ENCODE measurements at regions not wholly inside any gene's neighbourhood (a gene's known extent, or its start where the extent isn't known, plus 50 kb on each side); places are given as distances from the start of the nearest gene placed in this dataset.

GRCh38 chr20:24108581-24108980 lies 120.0 kb upstream of the GGTLC1 start:
- DNase-seq (ENCODE audit: low read depth): no peak
- no peak overlapping the region for H3K4me3 ChIP-seq (ENCODE audit: low read depth, low read length)
- TF ChIP-seq CTCF (IDR thresholded peaks at IDR 0.05; ENCODE audit: insufficient read depth, low read depth, low read length): no peak

- DNase-seq (ENCODE audit: low read depth): no peak
- H3K4me3 ChIP-seq (ENCODE audit: low read depth, low read length): no peak overlapping the region
- TF ChIP-seq CTCF (IDR thresholded peaks at IDR 0.05; ENCODE audit: insufficient read depth, low read depth, low read length): no peak
Observed at GRCh38 chr20:24106801-24107445, 118.3 kb upstream of the GGTLC1 start.

DNA sequence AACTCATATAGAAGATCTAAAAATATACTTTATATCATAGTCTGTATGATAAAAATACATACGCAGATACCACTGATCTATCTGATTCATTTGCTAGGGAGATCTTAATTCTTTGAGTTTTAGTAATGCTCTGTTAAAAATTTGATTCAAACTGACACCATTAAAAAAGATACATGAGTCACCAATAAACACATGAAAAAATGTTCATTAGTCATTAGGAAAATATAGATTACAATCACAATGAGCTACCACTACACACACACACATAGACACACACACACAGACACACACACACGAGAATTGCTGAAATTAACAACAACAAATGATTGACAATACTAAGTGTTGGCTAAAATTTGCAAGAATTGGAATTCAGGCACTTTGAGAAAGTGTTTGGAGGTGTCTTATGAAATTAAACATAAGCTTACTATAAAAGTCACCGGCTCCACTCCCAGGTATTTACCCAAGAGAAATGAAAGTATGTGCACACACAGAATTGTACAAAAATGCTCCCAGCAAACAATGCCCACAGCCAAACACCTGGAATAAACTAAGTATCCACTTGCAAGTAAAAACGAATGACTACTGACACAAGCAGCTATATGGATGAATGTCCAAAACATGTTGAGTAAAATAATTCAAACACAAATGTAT lies 117.7 kb upstream of the GGTLC1 start:
- DNase-seq (ENCODE audit: low read depth): no peak
- no peak for TF ChIP-seq CTCF (IDR thresholded peaks at IDR 0.05; ENCODE audit: insufficient read depth, low read depth, low read length)
- no peak overlapping the region for H3K4me3 ChIP-seq (ENCODE audit: low read depth, low read length)

DNA sequence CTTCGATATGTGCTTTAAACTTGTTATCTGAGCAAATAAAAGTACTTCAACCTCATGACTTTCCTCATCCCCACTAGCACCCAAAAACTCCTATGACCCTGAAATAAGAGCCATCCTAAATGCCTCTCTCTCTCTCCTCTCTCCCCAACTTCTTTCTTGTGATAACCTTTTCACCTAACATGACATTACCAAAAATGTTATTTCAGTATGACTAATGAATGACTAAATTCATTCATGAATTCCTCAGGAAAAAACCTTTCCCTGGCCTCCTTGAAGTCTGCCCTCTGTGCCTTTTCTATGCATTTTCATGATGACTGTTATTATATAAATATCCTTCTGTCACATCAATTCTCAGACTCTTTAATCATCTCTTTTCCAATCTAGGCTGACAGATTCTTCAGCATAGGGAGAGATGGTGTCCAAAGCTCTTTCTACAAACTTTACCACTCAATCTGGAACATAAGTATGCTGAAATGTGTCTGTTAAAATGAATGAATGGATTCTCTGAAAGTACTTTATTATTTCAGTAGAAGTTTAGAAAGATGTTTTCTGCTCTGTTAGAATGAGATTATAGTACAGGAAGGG lies 114.3 kb upstream of the GGTLC1 start:
- no peak for DNase-seq (ENCODE audit: low read depth)
- no peak overlapping the region for H3K4me3 ChIP-seq (ENCODE audit: low read depth, low read length)
- no peak for TF ChIP-seq CTCF (IDR thresholded peaks at IDR 0.05; ENCODE audit: insufficient read depth, low read depth, low read length)

DNA sequence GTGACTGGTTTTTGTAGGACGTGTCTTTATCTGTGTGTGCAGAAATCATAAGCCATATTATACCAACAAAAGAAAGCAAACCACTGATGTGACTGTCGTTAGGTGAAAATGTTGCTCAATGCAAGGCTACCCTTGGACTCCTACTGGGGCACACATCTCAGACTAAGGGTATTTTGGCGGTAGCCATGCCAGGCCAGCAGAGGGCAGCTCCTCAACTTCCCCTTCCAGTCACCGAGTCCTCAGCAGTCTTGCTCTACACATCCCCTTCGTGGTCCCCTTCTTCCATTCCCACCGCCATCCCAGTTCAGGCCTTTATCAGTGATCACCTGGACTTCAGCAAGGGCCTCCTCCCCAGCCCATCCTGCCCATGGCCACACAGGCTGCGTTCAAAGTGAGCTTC lies 113.7 kb upstream of the GGTLC1 start:
- no peak for DNase-seq (ENCODE audit: low read depth)

DNA sequence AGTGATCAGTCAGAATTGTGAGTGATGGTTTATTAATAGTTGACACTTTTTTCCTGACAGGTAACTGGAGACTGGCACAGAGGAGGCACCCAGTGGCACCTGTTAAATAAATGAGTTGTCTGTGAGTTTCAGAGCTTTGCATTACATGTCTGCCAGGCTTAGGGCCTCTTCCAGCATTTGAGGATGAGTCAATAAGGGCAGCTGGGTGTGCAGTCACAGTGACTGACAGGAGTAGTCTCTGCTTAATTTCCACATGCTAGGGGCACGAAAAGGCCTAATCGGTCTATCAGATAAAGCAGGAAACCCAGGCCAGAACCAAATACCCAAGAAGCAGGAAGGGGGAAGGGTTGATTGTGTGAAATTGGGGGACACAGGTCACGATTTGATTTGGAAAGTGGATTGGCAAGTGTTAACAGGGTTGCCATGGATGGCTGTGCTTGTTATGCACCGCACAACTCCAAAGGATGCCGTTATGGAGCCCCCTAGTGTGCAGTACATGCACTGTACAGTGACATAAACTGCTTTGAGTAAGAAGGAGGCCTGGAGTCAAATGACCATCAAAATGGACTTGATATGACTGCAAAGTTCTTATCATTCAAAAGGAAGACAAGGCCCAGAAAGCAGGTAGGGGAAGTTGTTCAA lies 111.9 kb upstream of the GGTLC1 start:
- DNase-seq (ENCODE audit: low read depth): peak; percentile 34
- H3K4me3 ChIP-seq (ENCODE audit: low read depth, low read length): no peak overlapping the region
- peak; percentile 65 for TF ChIP-seq CTCF (IDR thresholded peaks at IDR 0.05; ENCODE audit: insufficient read depth, low read depth, low read length)

More for the DNA sequence above, 113.7 kb upstream of the GGTLC1 start:
- H3K4me3 ChIP-seq (ENCODE audit: low read depth, low read length): no peak overlapping the region
- peak; percentile 8 for TF ChIP-seq CTCF (IDR thresholded peaks at IDR 0.05; ENCODE audit: insufficient read depth, low read depth, low read length)

All from fibroblast of villous mesenchyme (primary cell).